Neural progenitor cell (in vitro differentiated cells): ENCODE measurements at regions not wholly inside any gene's neighbourhood (a gene's known extent, or its start where the extent isn't known, plus 50 kb on each side); places are given as distances from the start of the nearest gene placed in this dataset.

Experiments
- CTCF ChIP-seq: fragments of 200-600 bp; sonication (generic); IDR thresholded peaks from 2 replicates; pipeline ENCODE4 v1.5.1; 2017; ENCODE audit warnings: antibody characterized with exemption, mild to moderate bottlenecking
- EZH2 ChIP-seq: fragments of 200-600 bp; sonication (generic); IDR thresholded peaks from 2 replicates; pipeline ENCODE4 v1.6.1; 2017; ENCODE audit warnings: antibody characterized with exemption, mild to moderate bottlenecking, moderate library complexity
- EZH2phosphoT487 ChIP-seq: fragments of 200-600 bp; sonication (generic); IDR thresholded peaks from 2 replicates; pipeline ENCODE4 v1.6.1; 2017; ENCODE audit warnings: antibody characterized with exemption

DNA sequence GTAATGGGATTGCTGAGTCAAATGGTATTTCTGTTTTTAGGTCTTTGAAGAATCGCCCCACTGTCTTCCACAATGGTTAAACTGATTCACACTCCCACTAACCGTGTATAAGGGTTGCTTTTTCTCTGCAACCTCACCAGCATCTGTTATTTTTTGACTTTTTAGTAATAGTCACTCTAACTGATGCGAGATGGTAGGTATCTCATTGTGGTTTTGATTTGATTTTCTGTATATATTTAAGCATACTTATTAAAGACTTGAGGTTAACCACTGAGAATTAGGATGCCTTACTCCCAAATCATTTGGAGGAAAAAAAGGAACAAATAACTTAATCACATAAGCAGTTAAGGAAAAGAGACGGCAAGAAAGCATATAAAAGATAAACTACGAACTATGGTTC is 181.6 kb upstream of the FST start:
- TF ChIP-seq CTCF (no peak), EZH2 (no peak), EZH2phosphoT487 (no peak)
